Esophagus (tissue), 2 donors: ENCODE measurements at regions not wholly inside any gene's neighbourhood (a gene's known extent, or its start where the extent isn't known, plus 50 kb on each side); places are given as distances from the start of the nearest gene placed in this dataset.
"Not testable (repeated sequence)": the region's sequence is repeated elsewhere in the genome, so short reads cannot be mapped to it uniquely, and the experiment has no call there.

ENCODE experiments used
- H3K27ac ChIP-seq, 2 donors: one replicate each; pipeline ENCODE4 v1.5.1; 2013; ENCODE audit warnings: low read depth in 2 of 2, mild to moderate bottlenecking in 2 of 2, inconsistent platforms in 1 of 2, low read length in 1 of 2, moderate library complexity in 1 of 2
- H3K27me3 ChIP-seq, 2 donors: one replicate each; pipeline ENCODE4 v1.6.1; 2013; ENCODE audit warnings: low read length in 2 of 2, control low read depth in 1 of 2, mild to moderate bottlenecking in 1 of 2; ENCODE audit not compliant: insufficient read depth in 2 of 2, control insufficient read depth in 1 of 2
- H3K36me3 ChIP-seq, 2 donors: one replicate each; pipeline ENCODE4 v1.6.1; 2013; ENCODE audit warnings: low read length in 1 of 2; ENCODE audit not compliant: control insufficient read depth in 2 of 2, insufficient read depth in 2 of 2
- H3K4me1 ChIP-seq, 2 donors: one replicate each; pipeline ENCODE4 v1.6.1; 2013; ENCODE audit warnings: low read length in 1 of 2; ENCODE audit not compliant: control insufficient read depth in 2 of 2, insufficient read depth in 2 of 2
- H3K4me3 ChIP-seq, 2 donors: one replicate each; pipeline ENCODE4 v1.5.1; 2013; ENCODE audit warnings: low read length in 2 of 2, mild to moderate bottlenecking in 2 of 2, low read depth in 1 of 2, moderate library complexity in 1 of 2
- H3K9me3 ChIP-seq, 2 donors: one replicate each; pipeline ENCODE4 v1.6.1; 2013; ENCODE audit warnings: mild to moderate bottlenecking in 2 of 2, low read depth in 1 of 2, low read length in 1 of 2, moderate library complexity in 1 of 2; ENCODE audit not compliant: control insufficient read depth in 2 of 2, insufficient read depth in 1 of 2
- WGBS, 2 donors: extraction: QIAGEN DNeasy Blood & Tissue Kit; methylation state at CpG; one replicate each; pipeline ENCODE4 v1.1.7; 2013; 5-methylcytosine and 5-hydroxymethylcytosine counted together
- donor health status: healthy with polysubstance abuse.
- donor health status: Bipolar disorder and iron deficiency.

GRCh38 chr2:234796045-234796591 is 155.7 kb upstream of the SH3BP4 start:
- no peaks in the 10 kb centered on the region for H3K9me3 ChIP-seq
- H3K36me3 ChIP-seq: no peaks in the 10 kb centered on the region
- no peak overlapping the region for H3K4me3 ChIP-seq
- H3K27ac ChIP-seq: no peak overlapping the region
- 74 to 81% methylated on average over 8 of the region's 8 CpGs for WGBS, 2 donors
- no peaks in the 10 kb centered on the region for H3K4me1 ChIP-seq
- H3K27me3 ChIP-seq: no peaks in the 10 kb centered on the region

- Histone ChIP-seq H3K36me3 (no peaks in the 10 kb centered on the region), H3K4me3 (no peak overlapping the region), H3K4me1 (no peaks in the 10 kb centered on the region), H3K27ac (no peak overlapping the region), H3K27me3 (no peaks in the 10 kb centered on the region), H3K9me3 (no peaks in the 10 kb centered on the region)
- WGBS, 2 donors: 46 to 49% methylated on average over 6 of the region's 6 CpGs
Measured at GRCh38 chr2:234795272-234795920, 156.4 kb upstream of the SH3BP4 start.

GRCh38 chr2:234794866-234795265 is 157.0 kb upstream of the SH3BP4 start:
- no peaks in the 10 kb centered on the region for H3K36me3 ChIP-seq
- H3K27me3 ChIP-seq: no peaks in the 10 kb centered on the region
- no peaks in the 10 kb centered on the region for H3K4me1 ChIP-seq
- WGBS, 2 donors: 95% methylated on average over 8 of the region's 8 CpGs
- no peak overlapping the region for H3K27ac ChIP-seq
- H3K9me3 ChIP-seq: no peaks in the 10 kb centered on the region
- no peak overlapping the region for H3K4me3 ChIP-seq

GRCh38 chr2:234793212-234793785 is 158.5 kb upstream of the SH3BP4 start:
- Histone ChIP-seq H3K36me3 (no peaks in the 10 kb centered on the region), H3K27me3 (peaks cover 0 to 3% of the 10 kb centered on the region in 2 donors), H3K4me1 (no peaks in the 10 kb centered on the region), H3K4me3 (no peak overlapping the region), H3K27ac (no peak overlapping the region), H3K9me3 (no peaks in the 10 kb centered on the region)
- 87 to 90% methylated on average over 8 of the region's 8 CpGs for whole genome bisulfite sequencing, 2 donors

- Histone ChIP-seq H3K36me3 (no peaks in the 10 kb centered on the region), H3K27ac (no peak overlapping the region), H3K4me1 (no peaks in the 10 kb centered on the region), H3K9me3 (no peaks in the 10 kb centered on the region), H3K27me3 (peaks cover 0 to 3% of the 10 kb centered on the region in 2 donors), H3K4me3 (no peak overlapping the region)
- 92% methylated on average over 18 of the region's 18 CpGs for WGBS, 2 donors
Measured at GRCh38 chr2:234792621-234793022, 159.2 kb upstream of the SH3BP4 start.

GRCh38 chr2:234792096-234792495 is 159.7 kb upstream of the SH3BP4 start:
- not testable (repeated sequence) for H3K27ac ChIP-seq, H3K4me1 ChIP-seq, H3K4me3 ChIP-seq, H3K36me3 ChIP-seq, H3K9me3 ChIP-seq, H3K27me3 ChIP-seq
- 93% methylated on average over 8 of the region's 8 CpGs for WGBS, 2 donors

GRCh38 chr2:234790380-234790779 is 161.4 kb upstream of the SH3BP4 start:
- WGBS, 2 donors: 82 to 84% methylated on average over 10 of the region's 10 CpGs
- no peaks in the 10 kb centered on the region for H3K36me3 ChIP-seq
- no peaks in the 10 kb centered on the region for H3K4me1 ChIP-seq
- H3K27me3 ChIP-seq: peaks cover 0 to 3% of the 10 kb centered on the region in 2 donors
- no peaks in the 10 kb centered on the region for H3K9me3 ChIP-seq
- no peak overlapping the region for H3K27ac ChIP-seq
- H3K4me3 ChIP-seq: no peak overlapping the region

- no peak overlapping the region for H3K4me3 ChIP-seq
- H3K27ac ChIP-seq: no peak overlapping the region
- no peaks in the 10 kb centered on the region for H3K9me3 ChIP-seq
- H3K36me3 ChIP-seq: no peaks in the 10 kb centered on the region
- 85% methylated on average over 9 of the region's 9 CpGs for WGBS, 2 donors
- H3K4me1 ChIP-seq: no peaks in the 10 kb centered on the region
- peaks cover 0 to 3% of the 10 kb centered on the region in 2 donors for H3K27me3 ChIP-seq
Measured at GRCh38 chr2:234789556-234790325, 162.1 kb upstream of the SH3BP4 start.

GRCh38 chr2:234788841-234789240 is 163.0 kb upstream of the SH3BP4 start:
- 90 to 93% methylated on average over 4 of the region's 4 CpGs for WGBS, 2 donors
- no peak overlapping the region for H3K27ac ChIP-seq
- H3K27me3 ChIP-seq: peaks cover 0 to 3% of the 10 kb centered on the region in 2 donors
- H3K4me1 ChIP-seq: no peaks in the 10 kb centered on the region
- H3K36me3 ChIP-seq: no peaks in the 10 kb centered on the region
- H3K9me3 ChIP-seq: peaks cover 0 to under 1% of the 10 kb centered on the region in 2 donors
- no peak overlapping the region for H3K4me3 ChIP-seq
